ENCODE measurements at regions not wholly inside any gene's neighbourhood (a gene's known extent, or its start where the extent isn't known, plus 50 kb on each side); places are given as distances from the start of the nearest gene placed in this dataset.

- in situ Hi-C loops (cut with MboI; ENCODE audit: low sequenced_read_pairs, unreplicated experiment) = no loop called here
- no peak for DNase-seq (ENCODE audit: low spot score)
- no peak for TF ChIP-seq CTCF (IDR thresholded peaks at IDR 0.05; ENCODE audit: borderline replicate concordance, control extremely low read depth, extremely low read depth, insufficient read depth, missing control alignments)
Observed at GRCh38 chr16:6560306-6561100, 772.1 kb upstream of the RBFOX1 start.

DNA sequence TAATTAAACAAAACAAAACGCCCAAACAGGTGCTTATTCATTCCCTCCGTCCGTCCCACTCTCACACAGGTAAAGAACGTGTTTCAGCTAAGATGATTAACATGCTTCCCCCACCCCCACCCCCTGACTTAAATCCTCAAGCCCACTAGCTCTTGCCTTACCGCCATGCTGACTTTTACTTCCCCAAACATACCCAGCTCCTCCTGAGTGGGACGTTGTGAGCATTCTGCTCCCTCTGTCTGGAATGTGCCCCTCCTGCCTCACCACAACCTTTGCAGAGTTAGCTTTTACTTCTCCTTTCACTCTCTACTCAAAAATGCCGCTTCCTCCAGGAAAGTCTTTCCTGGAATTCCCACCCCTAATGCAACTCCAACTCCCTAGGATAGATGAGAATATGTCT, 774.0 kb upstream of the RBFOX1 start:
- no peak for DNase-seq (ENCODE audit: low spot score)
- in situ Hi-C loops (cut with MboI; ENCODE audit: low sequenced_read_pairs, unreplicated experiment) = no loop called here
- no peak for TF ChIP-seq CTCF (IDR thresholded peaks at IDR 0.05; ENCODE audit: borderline replicate concordance, control extremely low read depth, extremely low read depth, insufficient read depth, missing control alignments)

DNA sequence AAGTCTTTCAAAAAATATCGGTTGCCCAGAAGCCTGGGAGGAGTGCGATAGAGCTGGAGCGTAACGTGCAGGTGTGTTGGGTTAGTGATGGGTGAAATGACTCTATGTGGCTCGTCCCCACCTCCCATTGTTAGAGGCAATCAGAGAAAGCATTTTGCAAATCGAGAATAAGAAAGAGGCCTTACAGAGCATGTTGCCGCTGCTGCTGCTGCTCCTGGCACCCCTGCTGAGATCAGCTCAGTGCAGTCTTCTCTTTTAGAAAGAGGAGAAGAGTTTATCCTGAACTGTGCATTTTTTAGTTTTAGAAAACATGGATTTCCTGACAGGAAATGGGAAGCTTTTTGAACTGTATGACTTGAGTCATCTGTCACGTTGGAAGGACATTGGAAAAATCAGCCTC, 774.5 kb upstream of the RBFOX1 start:
- in situ Hi-C loops (cut with MboI; ENCODE audit: low sequenced_read_pairs, unreplicated experiment) = no loop called here
- no peak for DNase-seq (ENCODE audit: low spot score)
- no peak for TF ChIP-seq CTCF (IDR thresholded peaks at IDR 0.05; ENCODE audit: borderline replicate concordance, control extremely low read depth, extremely low read depth, insufficient read depth, missing control alignments)

DNA sequence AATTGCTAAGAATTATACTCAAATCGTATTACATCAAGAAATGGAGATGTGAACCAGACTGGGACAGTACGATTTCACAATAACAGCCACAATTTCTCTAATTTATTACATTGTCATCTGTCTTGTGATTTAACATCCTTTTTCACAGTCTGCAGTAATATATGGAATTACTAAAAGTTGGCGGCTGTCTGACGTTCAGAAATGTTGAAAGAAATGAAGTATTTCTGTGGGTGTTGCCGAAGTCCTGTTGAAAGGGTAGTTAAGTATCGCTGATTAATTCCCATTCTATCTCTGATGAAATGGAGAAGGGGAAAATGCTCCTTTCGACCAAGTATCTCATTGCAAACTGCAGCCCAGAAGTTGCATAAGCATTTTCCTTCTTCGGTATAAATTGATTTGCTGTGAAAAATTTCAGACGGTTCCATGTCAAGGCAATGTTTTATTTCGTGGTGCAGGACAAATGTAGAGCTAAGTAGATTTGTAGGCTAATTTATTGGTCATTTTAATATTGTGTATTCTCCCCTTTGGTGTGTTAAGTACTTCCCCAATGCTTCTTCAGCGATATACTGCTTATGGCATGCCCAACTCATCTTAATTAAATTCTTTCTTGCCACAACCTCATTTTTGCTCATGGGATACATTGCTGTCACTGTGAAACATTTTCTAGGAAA, 775.2 kb upstream of the RBFOX1 start:
- no peak for DNase-seq (ENCODE audit: low spot score)
- in situ Hi-C loops (cut with MboI; ENCODE audit: low sequenced_read_pairs, unreplicated experiment) = no loop called here
- TF ChIP-seq CTCF (IDR thresholded peaks at IDR 0.05; ENCODE audit: borderline replicate concordance, control extremely low read depth, extremely low read depth, insufficient read depth, missing control alignments) = no peak

GRCh38 chr16:6549415-6549814, 783.2 kb upstream of the RBFOX1 start:
- DNase-seq (ENCODE audit: low spot score) = no peak
- in situ Hi-C loops (cut with MboI; ENCODE audit: low sequenced_read_pairs, unreplicated experiment) = no loop called here
- no peak for TF ChIP-seq CTCF (IDR thresholded peaks at IDR 0.05; ENCODE audit: borderline replicate concordance, control extremely low read depth, extremely low read depth, insufficient read depth, missing control alignments)

GRCh38 chr16:6548507-6548906, 784.1 kb upstream of the RBFOX1 start:
- no peak for TF ChIP-seq CTCF (IDR thresholded peaks at IDR 0.05; ENCODE audit: borderline replicate concordance, control extremely low read depth, extremely low read depth, insufficient read depth, missing control alignments)
- in situ Hi-C loops (cut with MboI; ENCODE audit: low sequenced_read_pairs, unreplicated experiment) = no loop called here
- DNase-seq (ENCODE audit: low spot score) = no peak

Measured in GM13976 (cell line).